NCI-H82 (cell line): ENCODE measurements at regions not wholly inside any gene's neighbourhood (a gene's known extent, or its start where the extent isn't known, plus 50 kb on each side); places are given as distances from the start of the nearest gene placed in this dataset.

Experiments
- DNase-seq: peaks from one replicate; lab custom pipeline; 2025; lab: John Stamatoyannopoulos, UW

- DNase-seq, result no peak
Measured at GRCh38 chr22:49368221-49368975, 459.3 kb downstream of the BRD1 start.

GRCh38 chr22:49367041-49367697 is 460.5 kb downstream of the BRD1 start:
- no peak for DNase-seq

- DNase-seq, result no peak
Measured at GRCh38 chr22:49366437-49366836, 461.2 kb downstream of the BRD1 start.

GRCh38 chr22:49365910-49366309 is 461.8 kb downstream of the BRD1 start:
- DNase-seq, result no peak

GRCh38 chr22:49365191-49365837 is 462.4 kb downstream of the BRD1 start:
- no peak for DNase-seq

- DNase-seq, result no peak
Measured at GRCh38 chr22:49364398-49364797, 463.3 kb downstream of the BRD1 start.

GRCh38 chr22:49363526-49364230 is 464.0 kb downstream of the BRD1 start:
- DNase-seq, result no peak

GRCh38 chr22:49362211-49362839 is 465.3 kb downstream of the BRD1 start:
- no peak for DNase-seq

GRCh38 chr22:49361164-49361563 is 466.5 kb downstream of the BRD1 start:
- no peak for DNase-seq

GRCh38 chr22:49360746-49361145 is 466.9 kb downstream of the BRD1 start:
- DNase-seq, result no peak

GRCh38 chr22:49359076-49359475 is 468.6 kb downstream of the BRD1 start:
- no peak for DNase-seq

GRCh38 chr22:49357661-49358440 is 469.8 kb downstream of the BRD1 start:
- no peak for DNase-seq

GRCh38 chr22:49356428-49356827 is 471.2 kb downstream of the BRD1 start:
- DNase-seq, result no peak

GRCh38 chr22:49355211-49355920 is 472.3 kb downstream of the BRD1 start:
- DNase-seq, result no peak

- no peak for DNase-seq
Measured at GRCh38 chr22:49354516-49355210, 473.0 kb downstream of the BRD1 start.

- DNase-seq, result no peak
Measured at GRCh38 chr22:49353235-49353634, 474.4 kb downstream of the BRD1 start.

GRCh38 chr22:49352361-49353169 is 475.1 kb downstream of the BRD1 start:
- no peak for DNase-seq

GRCh38 chr22:49351761-49352227 is 475.9 kb downstream of the BRD1 start:
- DNase-seq, result no peak
